ENCODE measurements at regions not wholly inside any gene's neighbourhood (a gene's known extent, or its start where the extent isn't known, plus 50 kb on each side); places are given as distances from the start of the nearest gene placed in this dataset.

GRCh38 chr1:87735750-87736149 is 407.1 kb downstream of the LMO4 start:
- TF ChIP-seq CTCF (IDR thresholded peaks at IDR 0.05; ENCODE audit: unreplicated experiment): no peak
- no peak overlapping the region for H3K4me3 Mint-ChIP-seq (ENCODE audit: unreplicated experiment)
- no peak for DNase-seq (ENCODE audit: unreplicated experiment)
- intact Hi-C loops (cut with micrococcal nuclease): no loop called here
- BruUV-seq (replicated peaks): no TSS peak
- no peaks in the 10 kb centered on the region for H3K4me1 Mint-ChIP-seq (ENCODE audit: insufficient read depth, unreplicated experiment)
- no peaks in the 10 kb centered on the region for H3K9me3 Mint-ChIP-seq (ENCODE audit: unreplicated experiment)
- ChIA-PET CTCF (no interaction called here), POLR2A (no interaction called here)
- H3K27me3 Mint-ChIP-seq (ENCODE audit: insufficient read depth, unreplicated experiment): no peaks in the 10 kb centered on the region
- H3K27ac Mint-ChIP-seq (ENCODE audit: low read depth, unreplicated experiment): no peak overlapping the region
- H3K36me3 Mint-ChIP-seq (ENCODE audit: insufficient read depth, unreplicated experiment): no peaks in the 10 kb centered on the region

- no peaks in the 10 kb centered on the region for H3K36me3 Mint-ChIP-seq (ENCODE audit: insufficient read depth, unreplicated experiment)
- ChIA-PET CTCF (interaction anchor here (0.7 kb wide), 1 partner anchor 69 kb away, joined by 3 read pairs; no protein-coding TSS in a partner anchor), POLR2A (no interaction called here)
- no peaks in the 10 kb centered on the region for H3K4me1 Mint-ChIP-seq (ENCODE audit: insufficient read depth, unreplicated experiment)
- intact Hi-C loops (cut with micrococcal nuclease): no loop called here
- no peak for TF ChIP-seq CTCF (IDR thresholded peaks at IDR 0.05; ENCODE audit: unreplicated experiment)
- no TSS peak for BruUV-seq (replicated peaks)
- H3K27ac Mint-ChIP-seq (ENCODE audit: low read depth, unreplicated experiment): no peak overlapping the region
- no peaks in the 10 kb centered on the region for H3K27me3 Mint-ChIP-seq (ENCODE audit: insufficient read depth, unreplicated experiment)
- DNase-seq (ENCODE audit: unreplicated experiment): no peak
- H3K4me3 Mint-ChIP-seq (ENCODE audit: unreplicated experiment): no peak overlapping the region
- H3K9me3 Mint-ChIP-seq (ENCODE audit: unreplicated experiment): no peaks in the 10 kb centered on the region
Measured at GRCh38 chr1:87739141-87739540, 410.5 kb downstream of the LMO4 start.

GRCh38 chr1:87739704-87740103 is 411.0 kb downstream of the LMO4 start:
- intact Hi-C loops (cut with micrococcal nuclease): no loop called here
- Mint-ChIP-seq H3K4me3 (ENCODE audit: unreplicated experiment) (no peak overlapping the region), H3K9me3 (ENCODE audit: unreplicated experiment) (no peaks in the 10 kb centered on the region), H3K4me1 (ENCODE audit: insufficient read depth, unreplicated experiment) (no peaks in the 10 kb centered on the region), H3K27me3 (ENCODE audit: insufficient read depth, unreplicated experiment) (no peaks in the 10 kb centered on the region), H3K27ac (ENCODE audit: low read depth, unreplicated experiment) (no peak overlapping the region), H3K36me3 (ENCODE audit: insufficient read depth, unreplicated experiment) (no peaks in the 10 kb centered on the region)
- ChIA-PET CTCF (no interaction called here), POLR2A (no interaction called here)
- BruUV-seq (replicated peaks): no TSS peak
- no peak for DNase-seq (ENCODE audit: unreplicated experiment)
- no peak for TF ChIP-seq CTCF (IDR thresholded peaks at IDR 0.05; ENCODE audit: unreplicated experiment)

GRCh38 chr1:87743256-87743655 is 414.6 kb downstream of the LMO4 start:
- CTCF ChIA-PET: interaction anchor here (0.6 to 0.7 kb wide), 2 partner anchors 17 to 153 kb away, joined by 3 read pairs; no protein-coding TSS in a partner anchor
- Mint-ChIP-seq H3K36me3 (ENCODE audit: insufficient read depth, unreplicated experiment) (no peaks in the 10 kb centered on the region), H3K4me3 (ENCODE audit: unreplicated experiment) (no peak overlapping the region), H3K4me1 (ENCODE audit: insufficient read depth, unreplicated experiment) (no peaks in the 10 kb centered on the region), H3K27ac (ENCODE audit: low read depth, unreplicated experiment) (no peak overlapping the region), H3K27me3 (ENCODE audit: insufficient read depth, unreplicated experiment) (no peaks in the 10 kb centered on the region), H3K9me3 (ENCODE audit: unreplicated experiment) (no peaks in the 10 kb centered on the region)
- no peak for TF ChIP-seq CTCF (IDR thresholded peaks at IDR 0.05; ENCODE audit: unreplicated experiment)
- POLR2A ChIA-PET: no interaction called here
- intact Hi-C loops (cut with micrococcal nuclease): no loop called here
- DNase-seq (ENCODE audit: unreplicated experiment): no peak
- BruUV-seq (replicated peaks): no TSS peak

Data from MCF 10A (cell line).